SK-N-SH (cell line): ENCODE measurements at regions not wholly inside any gene's neighbourhood (a gene's known extent, or its start where the extent isn't known, plus 50 kb on each side); places are given as distances from the start of the nearest gene placed in this dataset.

Experiments used
- CTCF ChIA-PET: fragments of 300-600, 350-600 bp; formaldehyde crosslinking; extraction: SDS; loops from one replicate; lab custom pipeline; 2021; lab: Yijun Ruan, JAX
- POLR2A ChIA-PET: fragments of 350-600 bp; sonication (Branson Sonifier 250); formaldehyde crosslinking; extraction: SDS; loops from one replicate; lab custom pipeline; 2020; ENCODE audit warnings: antibody characterized with exemption, inconsistent platforms; lab: Yijun Ruan, JAX
- DNase-seq: peaks from one replicate; pipeline ENCODE4 v3.0.0; 2012
- H2AFZ ChIP-seq: fragments of 200-600 bp; sonication (generic); 2 replicates; pipeline ENCODE4 v1.8.1; 2016; ENCODE audit warnings: antibody characterized with exemption, mild to moderate bottlenecking, low read depth
- H3F3A ChIP-seq: fragments of 200-600 bp; sonication (generic); replicated peaks from 2 replicates; pipeline ENCODE3; 2016; ENCODE audit warnings: antibody characterized with exemption, mild to moderate bottlenecking; ENCODE audit not compliant: insufficient read depth
- H3K27ac ChIP-seq, 2 experiments: fragments of 200-500 bp in 1 of 2; fragments of 200-600 bp in 1 of 2; sonication (Bioruptor generic) in 1 of 2; sonication (generic), shearing (Covaris generic) in 1 of 2; 2 replicates each; pipeline versions ENCODE4 v1.5.1 to v1.6.1; 2014 to 2016; ENCODE audit warnings: low read depth in 2 of 2, inconsistent platforms in 1 of 2, low read length in 1 of 2, mild to moderate bottlenecking in 1 of 2, mixed read lengths in 1 of 2
- H3K27me3 ChIP-seq: fragments of 200-600 bp; sonication (generic), shearing (Covaris generic); 2 replicates; pipeline ENCODE4 v1.6.1; 2016; ENCODE audit warnings: mixed run types; ENCODE audit not compliant: insufficient read depth
- H3K36me3 ChIP-seq, 2 experiments: fragments of 200-500 bp in 1 of 2; fragments of 200-600 bp in 1 of 2; sonication (Bioruptor generic) in 1 of 2; sonication (generic) in 1 of 2; replicated peaks in 1 of 2; 2 replicates each; pipeline versions ENCODE3 to v1.5.1; 2014 to 2016; ENCODE audit warnings: low read length in 1 of 2, mild to moderate bottlenecking in 1 of 2; ENCODE audit not compliant: insufficient read depth in 2 of 2, control insufficient read depth in 1 of 2
- H3K4me1 ChIP-seq, 2 experiments: fragments of 200-500 bp in 1 of 2; fragments of 200-600 bp in 1 of 2; sonication (Bioruptor generic) in 1 of 2; sonication (generic), shearing (Covaris generic) in 1 of 2; 2 replicates each; pipeline versions ENCODE4 v1.5.1 to v1.6.1; 2014 to 2016; ENCODE audit warnings: low read depth in 1 of 2, low read length in 1 of 2, mixed run types in 1 of 2; ENCODE audit not compliant: insufficient read depth in 2 of 2, control insufficient read depth in 1 of 2
- H3K4me2 ChIP-seq: fragments of 200-600 bp; sonication (generic), shearing (Covaris generic); 2 replicates; pipeline ENCODE4 v1.6.1; 2017; ENCODE audit warnings: mixed run types
- H3K4me3 ChIP-seq, 2 experiments: fragments of 200-500 bp in 1 of 2; fragments of 200-600 bp in 1 of 2; sonication (Bioruptor generic) in 1 of 2; sonication (generic), shearing (Covaris generic) in 1 of 2; 2 replicates each; pipeline versions ENCODE4 v1.5.1 to v1.8.1; 2014 to 2016; ENCODE audit warnings: low read depth in 2 of 2, inconsistent platforms in 1 of 2, low read length in 1 of 2, mild to moderate bottlenecking in 1 of 2, mixed read lengths in 1 of 2, moderate library complexity in 1 of 2
- H3K79me2 ChIP-seq: fragments of 200-600 bp; sonication (generic); 2 replicates; pipeline ENCODE4 v1.8.1; 2017; ENCODE audit warnings: mild to moderate bottlenecking; ENCODE audit not compliant: insufficient read depth
- H3K9ac ChIP-seq: fragments of 200-600 bp; sonication (generic); 2 replicates; pipeline ENCODE4 v1.6.1; 2017; ENCODE audit warnings: mixed run types
- H3K9me2 ChIP-seq: fragments of 200-600 bp; sonication (generic); 2 replicates; pipeline ENCODE4 v1.6.1; 2017; ENCODE audit warnings: mixed run types
- H3K9me3 ChIP-seq: fragments of 200-600 bp; sonication (generic); 2 replicates; pipeline ENCODE4 v1.6.1; 2017; ENCODE audit warnings: mixed run types, mild to moderate bottlenecking, moderate library complexity
- H4K20me1 ChIP-seq: fragments of 200-600 bp; sonication (generic); 2 replicates; pipeline ENCODE4 v1.6.1; 2017; ENCODE audit warnings: mild to moderate bottlenecking, mixed run types; ENCODE audit not compliant: insufficient read depth
- CHD2 ChIP-seq: fragments of 150-350 bp; IDR thresholded peaks from 2 replicates; pipeline ENCODE4 v1.6.1; 2018; ENCODE audit warnings: low read length; ENCODE audit not compliant: partially characterized antibody
- EP300 ChIP-seq, 2 experiments: IDR thresholded peaks; 2 replicates each; pipeline versions ENCODE4 v1.4.0 to v1.6.1; 2012; ENCODE audit warnings: borderline replicate concordance in 1 of 2, low read depth in 1 of 2, low read length in 1 of 2
- MXI1 ChIP-seq: IDR thresholded peaks from 2 replicates; pipeline ENCODE4 v1.6.1; 2012; ENCODE audit warnings: mild to moderate bottlenecking, low read depth, low read length, improper control_type of control experiment
- RCOR1 ChIP-seq: fragments of 150-350 bp; IDR thresholded peaks from 2 replicates; pipeline ENCODE4 v1.6.1; 2017; ENCODE audit warnings: antibody characterized with exemption, low read length
- RXRA ChIP-seq: IDR thresholded peaks from 2 replicates; pipeline ENCODE4 v1.4.0; 2012; ENCODE audit warnings: low read depth, mild to moderate bottlenecking, borderline replicate concordance
- whole genome bisulfite sequencing: methylation state at CpG from one replicate; pipeline ENCODE4 v1.1.6; 2017; ENCODE audit warnings: low lambda C conversion rate; 5-methylcytosine and 5-hydroxymethylcytosine counted together
- TF ChIP-seq, protein P1 (sequence below): IDR thresholded peaks from 2 replicates; pipeline ENCODE4 v1.6.1; 2012; ENCODE audit warnings: mild to moderate bottlenecking, low read depth, low read length, moderate library complexity
- TF ChIP-seq, protein P2 (sequence below): fragments of 150-350 bp; IDR thresholded peaks from 2 replicates; pipeline ENCODE4 v1.6.1; 2016; ENCODE audit warnings: mild to moderate bottlenecking, low read depth, low read length

DNA sequence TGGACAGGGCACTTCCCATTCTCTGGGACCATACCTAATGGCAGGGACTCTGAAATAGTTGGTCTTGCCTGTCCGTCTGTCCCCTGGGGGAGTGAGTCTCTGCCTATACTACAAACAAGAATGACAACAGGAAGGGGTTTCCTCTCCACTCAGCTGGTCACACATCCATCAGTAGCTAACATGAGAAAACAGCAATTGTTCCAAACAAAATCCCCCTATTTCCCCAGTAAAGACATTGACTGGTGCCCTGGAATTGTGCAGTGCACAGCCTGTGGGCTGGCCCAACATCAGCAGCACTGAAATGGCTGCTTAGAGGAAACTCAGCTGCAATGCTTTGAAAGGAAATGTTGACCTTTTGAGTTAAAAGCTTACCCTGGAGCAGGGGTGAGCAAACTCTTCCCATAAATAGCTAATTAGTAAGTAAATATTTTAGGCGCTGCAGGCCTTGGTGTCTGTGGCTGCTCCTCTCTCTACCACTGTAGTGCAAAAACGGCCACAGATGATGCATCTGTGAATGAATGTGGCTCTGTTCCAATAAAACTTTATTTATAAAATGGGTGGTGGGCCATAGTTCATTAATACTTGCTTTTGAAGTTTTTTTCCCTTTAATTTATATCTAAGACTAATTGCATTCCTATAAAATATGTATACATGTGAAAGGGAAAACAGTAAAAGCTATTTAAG lies 174.3 kb downstream of the KLF13 start (continued):
- TF ChIP-seq, protein P1, sequence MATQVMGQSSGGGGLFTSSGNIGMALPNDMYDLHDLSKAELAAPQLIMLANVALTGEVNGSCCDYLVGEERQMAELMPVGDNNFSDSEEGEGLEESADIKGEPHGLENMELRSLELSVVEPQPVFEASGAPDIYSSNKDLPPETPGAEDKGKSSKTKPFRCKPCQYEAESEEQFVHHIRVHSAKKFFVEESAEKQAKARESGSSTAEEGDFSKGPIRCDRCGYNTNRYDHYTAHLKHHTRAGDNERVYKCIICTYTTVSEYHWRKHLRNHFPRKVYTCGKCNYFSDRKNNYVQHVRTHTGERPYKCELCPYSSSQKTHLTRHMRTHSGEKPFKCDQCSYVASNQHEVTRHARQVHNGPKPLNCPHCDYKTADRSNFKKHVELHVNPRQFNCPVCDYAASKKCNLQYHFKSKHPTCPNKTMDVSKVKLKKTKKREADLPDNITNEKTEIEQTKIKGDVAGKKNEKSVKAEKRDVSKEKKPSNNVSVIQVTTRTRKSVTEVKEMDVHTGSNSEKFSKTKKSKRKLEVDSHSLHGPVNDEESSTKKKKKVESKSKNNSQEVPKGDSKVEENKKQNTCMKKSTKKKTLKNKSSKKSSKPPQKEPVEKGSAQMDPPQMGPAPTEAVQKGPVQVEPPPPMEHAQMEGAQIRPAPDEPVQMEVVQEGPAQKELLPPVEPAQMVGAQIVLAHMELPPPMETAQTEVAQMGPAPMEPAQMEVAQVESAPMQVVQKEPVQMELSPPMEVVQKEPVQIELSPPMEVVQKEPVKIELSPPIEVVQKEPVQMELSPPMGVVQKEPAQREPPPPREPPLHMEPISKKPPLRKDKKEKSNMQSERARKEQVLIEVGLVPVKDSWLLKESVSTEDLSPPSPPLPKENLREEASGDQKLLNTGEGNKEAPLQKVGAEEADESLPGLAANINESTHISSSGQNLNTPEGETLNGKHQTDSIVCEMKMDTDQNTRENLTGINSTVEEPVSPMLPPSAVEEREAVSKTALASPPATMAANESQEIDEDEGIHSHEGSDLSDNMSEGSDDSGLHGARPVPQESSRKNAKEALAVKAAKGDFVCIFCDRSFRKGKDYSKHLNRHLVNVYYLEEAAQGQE, result no peak

DNA sequence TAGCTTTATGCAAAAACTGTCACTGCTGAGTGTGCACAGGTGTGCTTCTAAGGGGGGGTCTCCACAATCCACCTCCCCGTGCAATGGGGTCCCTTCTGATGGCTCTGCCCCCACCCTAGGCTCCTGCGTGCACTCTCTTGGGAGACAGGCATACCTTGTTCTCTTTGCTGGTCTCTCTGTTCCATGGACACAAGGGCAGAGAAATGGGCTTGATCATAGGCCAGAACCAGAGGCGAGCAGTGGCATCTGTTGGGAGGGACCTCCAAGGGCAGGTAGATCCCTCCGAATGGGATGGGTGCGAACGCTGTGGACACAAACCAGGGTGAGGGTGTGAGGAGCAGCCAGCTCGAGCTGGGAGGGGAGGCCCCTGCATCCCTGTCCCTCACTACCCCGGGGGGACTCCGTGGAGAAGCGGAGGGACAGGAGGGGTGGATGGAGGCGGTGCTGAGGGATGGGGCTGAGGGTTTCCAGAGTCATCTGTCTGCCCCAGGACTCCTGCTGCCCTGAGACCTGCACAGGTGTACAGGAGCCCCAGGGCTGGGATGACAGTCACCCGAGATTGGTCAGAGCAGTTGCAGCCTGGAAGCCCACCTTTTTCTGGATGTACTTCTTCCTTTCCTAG lies 175.0 kb downstream of the KLF13 start:
- WGBS, result 62% methylated on average over 11 of the region's 12 CpGs
- H3K9me2 ChIP-seq, result no peaks in the 10 kb centered on the region
- no peak for DNase-seq
- no peak overlapping the region for H3K4me3 ChIP-seq
- POLR2A ChIA-PET, result no interaction called here
- no peaks in the 10 kb centered on the region for H3K9me3 ChIP-seq
- no peaks in the 10 kb centered on the region for H3F3A ChIP-seq
- no peaks in the 10 kb centered on the region for H3K36me3 ChIP-seq
- H3K9ac ChIP-seq, result no peak overlapping the region
- H3K27ac ChIP-seq, result no peak overlapping the region
- H3K4me2 ChIP-seq, result no peak overlapping the region
- peaks cover 0 to 21% of the 10 kb centered on the region in 2 experiments; a peak in 2 of 4 replicates for H3K4me1 ChIP-seq
- H3K27me3 ChIP-seq, result no peaks in the 10 kb centered on the region
- H2AFZ ChIP-seq, result no peak overlapping the region
- no peaks in the 10 kb centered on the region for H3K79me2 ChIP-seq
- TF ChIP-seq, protein P2, sequence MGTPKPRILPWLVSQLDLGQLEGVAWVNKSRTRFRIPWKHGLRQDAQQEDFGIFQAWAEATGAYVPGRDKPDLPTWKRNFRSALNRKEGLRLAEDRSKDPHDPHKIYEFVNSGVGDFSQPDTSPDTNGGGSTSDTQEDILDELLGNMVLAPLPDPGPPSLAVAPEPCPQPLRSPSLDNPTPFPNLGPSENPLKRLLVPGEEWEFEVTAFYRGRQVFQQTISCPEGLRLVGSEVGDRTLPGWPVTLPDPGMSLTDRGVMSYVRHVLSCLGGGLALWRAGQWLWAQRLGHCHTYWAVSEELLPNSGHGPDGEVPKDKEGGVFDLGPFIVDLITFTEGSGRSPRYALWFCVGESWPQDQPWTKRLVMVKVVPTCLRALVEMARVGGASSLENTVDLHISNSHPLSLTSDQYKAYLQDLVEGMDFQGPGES, result no peak
- no peak for TF ChIP-seq RCOR1
- TF ChIP-seq CHD2, result no peak
- TF ChIP-seq MXI1, result no peak
- no peak for TF ChIP-seq RXRA
- CTCF ChIA-PET, result interaction anchor here (2.2 to 3.7 kb wide), 3 partner anchors 11 to 301 kb away, joined by 8 to 26 read pairs (median 12); no protein-coding TSS in a partner anchor
- H4K20me1 ChIP-seq, result no peaks in the 10 kb centered on the region

DNA sequence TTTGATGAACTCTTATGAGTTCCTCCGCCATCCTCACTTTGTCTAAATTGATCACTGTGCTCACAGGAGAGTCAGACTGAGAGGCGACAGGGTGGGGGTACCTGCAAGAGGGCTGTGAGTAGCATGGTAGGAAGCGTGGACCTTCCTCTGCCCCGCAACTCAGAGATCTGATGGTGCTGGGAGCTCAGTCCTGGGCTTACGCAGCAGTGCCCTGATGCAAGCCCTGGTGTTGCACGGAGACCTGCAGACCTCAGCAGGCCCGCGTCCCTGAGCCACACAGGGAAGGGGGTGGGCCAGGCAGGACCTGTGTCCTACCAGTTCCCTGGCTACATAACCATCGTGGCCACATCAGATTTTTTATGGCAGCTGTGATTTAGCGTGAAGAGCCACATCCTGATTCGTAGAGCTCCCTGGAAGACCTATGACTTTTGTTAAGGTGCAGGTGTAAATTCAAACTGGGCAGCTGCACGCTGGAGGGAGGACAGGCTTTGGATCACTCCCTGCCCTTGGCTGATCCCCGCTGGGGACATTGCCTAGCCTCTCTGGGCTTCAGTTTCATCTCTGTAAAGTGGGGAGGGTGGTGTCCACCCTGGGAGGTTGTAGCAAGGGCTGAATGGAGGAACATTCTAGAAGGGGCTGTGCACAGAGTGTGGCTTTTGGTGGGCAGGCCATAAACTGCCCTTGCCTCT lies 176.1 kb downstream of the KLF13 start:
- Histone ChIP-seq H3K9me3 (no peaks in the 10 kb centered on the region), H3K79me2 (no peaks in the 10 kb centered on the region), H4K20me1 (no peaks in the 10 kb centered on the region), H3K4me1 (peaks cover 0 to 21% of the 10 kb centered on the region in 2 experiments; a peak in 2 of 4 replicates), H3K4me2 (no peak overlapping the region), H3K27ac (no peak overlapping the region), H3K27me3 (no peaks in the 10 kb centered on the region), H3F3A (no peaks in the 10 kb centered on the region), H3K9me2 (no peaks in the 10 kb centered on the region), H2AFZ (no peak overlapping the region), H3K36me3 (no peaks in the 10 kb centered on the region), H3K9ac (no peak overlapping the region), H3K4me3 (no peak overlapping the region)
- ChIA-PET CTCF (interaction anchor here (1.1 kb wide), 1 partner anchor 14 kb away, joined by 5 read pairs; no protein-coding TSS in a partner anchor), POLR2A (no interaction called here)
- 44% methylated on average over 9 of the region's 13 CpGs for WGBS
- no peak for DNase-seq
- no peak for TF ChIP-seq EP300 (IDR thresholded peaks at IDR 0.05; ENCODE audit: borderline replicate concordance in 1 of 2, low read depth in 1 of 2, low read length in 1 of 2)
